HG02981 (cell line): ENCODE measurements at regions not wholly inside any gene's neighbourhood (a gene's known extent, or its start where the extent isn't known, plus 50 kb on each side); places are given as distances from the start of the nearest gene placed in this dataset.
"Not testable (repeated sequence)": the region's sequence is repeated elsewhere in the genome, so short reads cannot be mapped to it uniquely, and the experiment has no call there.

Source experiments
- ATAC-seq: cut with Tn5 transposase; IDR thresholded peaks from one replicate; pipeline ENCODE4 v1.9.1; 2021; ENCODE audit warnings: mild to moderate bottlenecking, moderate library complexity; ENCODE audit not compliant: unreplicated experiment

DNA sequence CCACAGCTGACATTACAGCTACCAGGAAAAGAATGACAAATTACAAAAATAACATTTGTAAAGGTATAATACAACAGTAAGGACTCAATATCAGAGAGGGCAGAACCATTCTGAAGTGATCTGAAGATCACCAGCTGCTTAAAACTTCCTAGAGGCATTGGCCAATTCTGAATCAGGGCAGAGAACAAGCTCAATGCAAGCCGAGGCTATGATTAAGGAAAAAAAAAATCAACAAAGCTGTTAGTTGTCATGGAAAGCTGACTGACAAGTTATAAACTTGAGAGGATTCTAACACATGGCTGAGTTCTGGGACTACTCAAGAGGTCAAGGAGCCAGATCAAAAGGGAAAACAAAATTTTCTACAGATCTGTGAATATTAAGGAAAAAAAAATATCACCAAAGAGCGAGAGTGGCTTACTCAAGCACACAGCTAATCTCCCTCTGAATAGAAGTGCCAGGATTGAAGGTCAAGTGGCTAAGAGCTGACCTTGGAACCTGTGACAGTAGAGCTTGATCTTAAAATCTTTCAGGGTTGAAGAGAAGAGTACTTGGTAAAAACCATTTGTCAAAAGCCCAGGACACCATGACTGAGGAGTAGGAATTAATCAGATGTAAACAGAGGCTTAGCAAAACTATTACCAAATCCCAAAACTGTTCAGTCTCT lies 383.4 kb downstream of the USP25 start:
- ATAC-seq, result no peak

DNA sequence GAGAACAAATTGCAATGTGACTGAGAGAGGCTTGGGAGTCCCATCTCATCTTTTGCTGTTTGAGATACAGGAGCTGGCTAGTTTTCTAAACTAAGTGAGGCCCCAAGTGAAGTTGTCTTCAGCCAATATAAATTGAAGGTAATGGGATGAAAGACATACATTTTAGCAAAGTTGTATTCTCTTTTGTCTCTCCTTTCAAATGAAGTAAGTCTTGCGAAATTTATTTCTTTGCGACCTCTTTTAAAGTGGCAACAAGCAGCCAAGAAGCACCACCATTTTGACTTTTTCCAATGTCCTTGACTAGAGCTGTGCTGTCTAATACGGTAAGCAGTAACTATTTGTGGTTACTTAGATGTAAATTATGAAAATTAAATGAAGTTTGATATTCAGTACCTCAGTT lies 385.7 kb downstream of the USP25 start:
- ATAC-seq, result no peak

DNA sequence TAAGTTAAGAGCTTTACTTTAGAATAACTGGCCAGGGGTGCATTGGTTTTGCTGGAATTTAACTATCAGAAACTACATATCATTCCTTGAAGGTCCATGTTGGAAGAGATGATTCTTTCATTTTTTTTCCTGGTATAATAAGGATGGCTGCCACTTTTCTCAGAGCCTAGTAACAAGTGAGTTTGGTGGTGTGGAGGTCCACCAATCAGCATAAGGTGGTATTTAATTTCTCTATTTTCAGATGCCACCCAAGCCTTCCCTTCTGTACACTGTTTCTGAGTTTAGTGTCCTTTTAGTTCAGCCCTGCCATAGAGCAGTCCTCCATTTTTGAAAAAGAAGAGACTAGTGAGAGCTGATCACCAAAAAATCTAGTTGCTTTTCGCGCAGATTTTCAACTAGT lies 386.3 kb downstream of the USP25 start:
- ATAC-seq, result no peak

DNA sequence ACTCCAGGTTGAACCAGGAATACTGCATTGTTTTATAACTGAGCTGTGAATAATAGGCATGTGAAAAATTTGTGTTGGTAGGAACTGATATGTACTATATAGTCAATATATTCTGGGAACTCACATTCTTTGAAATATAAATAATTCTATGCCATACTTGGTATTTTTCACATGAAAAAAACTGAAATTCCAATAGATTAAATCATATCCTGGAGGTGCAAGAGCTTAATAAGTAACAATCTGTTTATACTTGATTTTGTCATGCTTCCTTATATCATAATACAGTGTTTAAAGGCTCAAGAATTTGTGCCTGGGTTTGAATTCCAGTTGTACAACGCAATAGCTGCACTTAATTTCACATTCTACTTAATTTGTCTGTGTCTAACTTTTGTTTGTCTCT lies 387.0 kb downstream of the USP25 start:
- ATAC-seq, result no peak

DNA sequence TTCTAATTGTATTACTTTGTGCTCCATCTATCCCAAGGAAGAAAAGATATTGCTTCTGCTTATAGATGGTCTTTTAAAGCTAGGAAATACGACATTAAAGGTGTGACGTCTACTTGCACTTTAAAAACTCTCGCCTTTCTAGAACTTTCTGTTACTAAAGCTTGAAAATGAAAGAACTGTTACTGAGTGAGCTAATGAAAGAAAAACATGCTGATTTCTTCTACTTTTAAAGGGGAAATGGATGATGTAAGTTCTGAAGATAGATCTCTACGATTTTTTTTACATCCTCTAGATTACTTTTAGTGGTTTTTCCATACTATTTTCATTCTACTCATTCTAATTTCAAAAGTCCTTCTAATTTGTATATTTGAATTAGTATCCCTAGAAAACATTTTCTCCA lies 387.5 kb downstream of the USP25 start:
- ATAC-seq, result no peak

DNA sequence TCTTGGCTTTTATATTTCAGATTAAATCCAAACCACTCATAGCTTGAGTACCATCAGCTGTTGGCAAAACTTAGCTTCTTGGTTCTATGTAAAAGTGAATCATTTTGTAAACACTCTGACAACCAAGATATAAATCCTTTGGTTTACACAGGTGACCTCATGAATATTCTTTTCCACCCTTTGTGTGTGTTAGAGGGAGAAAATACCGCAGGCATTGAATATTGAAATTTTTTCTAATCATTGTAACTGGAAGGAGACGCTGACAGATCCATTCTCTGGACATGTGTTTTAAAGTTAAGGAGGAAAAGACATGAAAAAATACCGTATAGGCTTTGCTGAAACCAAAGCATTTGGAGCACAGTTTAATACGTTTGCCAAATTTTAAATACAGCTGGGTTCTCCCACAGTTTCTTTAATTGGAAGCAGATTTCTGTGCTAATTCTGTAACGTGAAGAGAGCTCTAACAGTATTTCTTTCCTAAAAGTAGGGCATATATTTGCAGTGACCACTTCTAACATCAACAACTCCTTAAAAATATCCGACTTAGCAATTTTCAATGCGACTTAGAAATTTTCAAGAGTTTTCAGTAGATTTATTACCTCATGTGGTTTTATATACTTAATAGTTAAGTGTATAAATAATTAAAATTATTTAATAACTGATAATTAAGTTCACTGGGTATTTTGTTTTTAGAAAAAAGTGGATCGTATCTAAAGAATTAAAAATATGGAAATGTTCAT lies 388.2 kb downstream of the USP25 start:
- no peak for ATAC-seq

DNA sequence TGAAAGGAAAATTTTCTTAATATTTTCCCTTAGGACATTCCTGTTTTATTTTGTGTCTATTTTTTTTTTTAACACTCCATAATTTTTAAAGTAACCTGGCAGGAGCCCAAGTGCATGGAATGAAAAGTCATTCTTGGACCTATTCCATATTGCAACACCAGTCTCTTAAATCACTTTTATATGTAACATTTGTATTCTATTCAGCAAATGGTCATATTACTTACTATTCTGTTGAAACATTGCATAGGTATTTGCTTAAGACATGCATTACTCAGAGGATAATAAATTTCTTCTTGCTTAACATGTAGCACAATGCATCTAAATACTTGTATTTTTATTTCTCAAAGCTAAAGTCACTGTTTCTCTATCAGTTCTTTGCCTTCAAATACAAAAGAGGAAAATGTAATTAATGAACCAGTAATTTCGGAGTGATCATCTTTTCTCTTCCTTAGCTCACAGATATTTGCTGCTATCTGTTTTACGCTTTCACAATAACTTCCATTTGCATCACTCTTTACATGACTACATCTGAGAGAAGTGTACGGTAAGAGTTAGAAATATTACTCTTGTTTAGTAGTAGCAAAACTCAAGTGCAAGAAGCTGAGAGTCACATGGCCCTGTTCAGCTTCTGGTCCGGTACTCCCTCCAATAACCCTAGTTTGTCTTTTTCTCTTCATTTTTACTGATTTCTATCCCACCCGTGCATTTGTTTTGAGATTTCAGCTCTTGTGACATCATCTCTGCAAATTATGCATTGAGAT lies 394.8 kb downstream of the USP25 start:
- no peak for ATAC-seq

DNA sequence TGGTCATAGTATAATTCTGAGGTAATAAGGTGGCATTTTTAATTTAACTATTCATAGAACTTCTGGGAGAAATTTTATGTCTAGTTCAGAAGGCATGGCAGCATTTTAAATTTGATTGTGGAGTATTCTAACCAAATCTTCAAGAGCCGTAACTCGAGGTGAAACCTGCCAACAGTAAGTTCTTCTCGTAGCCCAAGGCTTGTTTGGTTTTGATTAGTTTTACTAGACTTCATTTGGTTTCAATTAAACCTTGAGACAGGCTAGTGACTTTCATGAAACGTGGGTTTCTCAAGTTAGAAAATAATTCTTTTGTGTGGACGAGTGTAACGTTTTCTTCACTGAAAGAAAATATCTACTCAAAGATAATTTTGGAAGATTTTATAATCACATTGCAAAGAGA lies 395.5 kb downstream of the USP25 start:
- ATAC-seq, result no peak

DNA sequence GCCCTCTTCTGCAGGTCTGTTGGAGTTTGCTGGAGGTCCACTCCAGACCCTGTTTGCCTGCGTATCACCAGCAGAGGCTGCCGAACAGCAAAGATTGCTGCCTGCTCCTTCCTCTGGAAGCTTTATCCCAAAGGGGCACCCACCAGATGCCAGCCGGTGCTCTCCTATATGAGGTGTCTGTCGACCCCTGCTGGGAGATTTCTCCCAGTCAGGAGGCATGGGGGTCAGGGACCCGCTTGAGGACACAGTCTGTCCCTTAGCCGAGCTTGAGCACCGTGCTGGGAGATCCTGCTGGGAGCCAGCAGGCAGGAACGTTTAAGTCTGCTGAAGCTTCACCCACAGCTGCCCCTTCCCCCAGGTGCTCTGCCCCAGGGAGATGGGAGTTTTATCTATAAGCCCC lies 402.7 kb downstream of the USP25 start:
- ATAC-seq, result not testable (repeated sequence)

DNA sequence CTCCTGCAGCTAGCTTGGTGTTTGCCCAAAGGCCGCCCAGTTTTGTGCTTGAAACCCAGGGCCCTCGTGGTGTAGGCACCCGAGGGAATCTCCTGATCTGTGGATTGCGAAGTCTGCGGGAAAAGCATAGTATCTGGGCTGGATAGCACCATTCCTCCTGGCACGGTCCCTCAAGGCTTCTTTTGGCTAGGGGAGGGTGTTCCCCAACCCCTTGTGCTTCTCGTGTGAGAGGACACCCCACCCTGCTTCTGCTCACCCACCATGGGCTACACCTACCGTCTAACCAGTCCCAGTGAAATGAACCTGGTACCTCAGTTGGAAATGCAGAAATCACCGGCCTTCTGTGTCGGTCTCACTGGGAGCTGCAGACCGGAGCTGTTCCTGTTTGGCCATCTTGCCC lies 403.5 kb downstream of the USP25 start:
- no peak for ATAC-seq

DNA sequence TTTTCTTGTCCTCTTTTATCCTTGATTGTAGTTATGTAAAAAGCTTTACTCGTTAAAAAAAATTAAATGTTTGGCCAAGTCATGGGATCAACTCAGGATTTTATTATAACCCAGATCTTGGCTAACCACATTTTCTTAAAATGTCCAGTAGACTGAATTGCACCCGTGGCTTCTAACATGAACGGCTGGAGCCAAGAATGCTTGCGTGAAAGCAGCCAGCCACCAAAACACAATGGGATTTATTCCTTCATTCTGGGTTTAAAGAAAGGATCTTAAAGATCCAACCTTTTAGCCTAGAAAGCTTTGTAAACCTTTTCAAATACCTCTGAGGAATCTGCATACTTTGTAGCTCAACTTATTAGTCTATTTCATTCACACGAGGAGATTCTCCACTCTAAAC lies 404.4 kb downstream of the USP25 start:
- no peak for ATAC-seq

DNA sequence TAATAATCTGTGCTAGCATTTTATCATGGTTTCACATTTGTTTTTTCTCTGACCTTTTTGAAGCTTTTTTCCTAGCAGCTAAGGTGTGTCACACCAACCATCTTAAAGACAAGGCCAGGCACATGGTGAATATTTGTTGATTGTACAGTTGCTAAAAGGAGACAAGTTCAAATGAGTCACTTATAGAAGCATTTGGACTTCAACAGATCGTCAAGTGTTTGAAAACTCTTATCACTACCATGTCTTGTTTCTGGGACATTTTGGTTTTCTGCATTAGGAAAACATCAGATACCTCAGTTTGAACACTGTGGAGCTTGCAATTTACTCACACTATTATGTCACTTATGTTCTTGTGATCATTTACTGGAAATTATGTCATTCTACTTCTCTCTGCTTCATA lies 407.3 kb downstream of the USP25 start:
- ATAC-seq, result no peak

DNA sequence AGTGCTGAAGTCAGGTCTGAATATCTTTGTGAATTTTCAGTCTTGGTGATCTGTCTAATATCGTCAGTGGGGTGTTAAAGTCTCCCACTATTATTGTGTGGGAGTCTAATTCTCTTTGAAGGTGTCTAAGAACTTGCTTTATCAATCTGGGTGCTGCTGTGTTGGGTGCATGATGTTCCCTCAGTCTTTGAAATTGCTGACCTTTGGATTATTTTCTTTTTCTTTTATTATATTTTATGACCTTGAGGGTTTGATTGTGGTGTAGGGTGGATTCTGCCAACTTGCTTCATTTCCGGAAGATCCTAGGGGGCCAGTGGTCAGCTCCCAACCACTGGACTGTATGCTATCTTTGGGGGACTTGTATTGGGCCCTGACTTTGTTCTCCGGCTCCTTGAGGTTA lies 415.3 kb downstream of the USP25 start:
- ATAC-seq, result no peak

DNA sequence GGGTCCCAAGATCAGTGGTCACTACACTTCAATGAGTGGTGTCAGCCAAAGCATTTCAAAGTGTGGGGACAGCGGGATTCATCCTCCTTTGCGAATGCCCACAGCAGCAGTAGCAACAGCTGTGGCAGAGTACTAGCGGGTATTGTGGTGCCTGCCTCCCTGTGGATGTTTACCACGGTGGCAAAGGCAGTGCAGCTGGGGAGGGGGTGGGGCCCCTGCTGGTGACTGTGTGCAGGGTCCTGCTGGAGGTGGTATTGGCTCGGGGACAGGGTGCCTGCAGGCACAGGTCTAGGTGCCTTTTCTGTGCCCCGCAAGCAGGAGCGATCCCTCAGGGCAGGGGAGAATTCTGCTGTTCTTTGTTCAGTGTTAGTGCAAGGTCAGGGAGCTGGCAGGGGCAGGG lies 415.7 kb downstream of the USP25 start:
- no peak for ATAC-seq

DNA sequence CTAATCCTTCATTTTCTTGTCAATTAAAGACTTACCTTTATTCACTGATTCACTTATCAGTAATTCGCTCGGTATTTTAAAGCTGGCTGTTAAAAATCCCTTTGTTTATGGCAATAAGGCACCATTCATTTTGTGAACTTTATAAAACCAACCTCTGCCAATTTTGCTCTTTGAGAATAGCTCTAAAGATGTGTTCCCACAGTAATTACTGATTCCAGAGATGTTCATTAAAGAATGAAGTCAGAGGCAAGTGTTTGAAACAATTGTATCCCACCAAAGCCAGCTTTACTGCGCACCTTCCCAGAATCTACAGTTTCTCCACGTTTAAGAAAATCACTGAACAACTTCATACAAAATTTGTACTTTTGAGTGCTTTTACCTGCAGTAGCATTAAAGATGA lies 424.5 kb downstream of the USP25 start:
- ATAC-seq, result no peak

DNA sequence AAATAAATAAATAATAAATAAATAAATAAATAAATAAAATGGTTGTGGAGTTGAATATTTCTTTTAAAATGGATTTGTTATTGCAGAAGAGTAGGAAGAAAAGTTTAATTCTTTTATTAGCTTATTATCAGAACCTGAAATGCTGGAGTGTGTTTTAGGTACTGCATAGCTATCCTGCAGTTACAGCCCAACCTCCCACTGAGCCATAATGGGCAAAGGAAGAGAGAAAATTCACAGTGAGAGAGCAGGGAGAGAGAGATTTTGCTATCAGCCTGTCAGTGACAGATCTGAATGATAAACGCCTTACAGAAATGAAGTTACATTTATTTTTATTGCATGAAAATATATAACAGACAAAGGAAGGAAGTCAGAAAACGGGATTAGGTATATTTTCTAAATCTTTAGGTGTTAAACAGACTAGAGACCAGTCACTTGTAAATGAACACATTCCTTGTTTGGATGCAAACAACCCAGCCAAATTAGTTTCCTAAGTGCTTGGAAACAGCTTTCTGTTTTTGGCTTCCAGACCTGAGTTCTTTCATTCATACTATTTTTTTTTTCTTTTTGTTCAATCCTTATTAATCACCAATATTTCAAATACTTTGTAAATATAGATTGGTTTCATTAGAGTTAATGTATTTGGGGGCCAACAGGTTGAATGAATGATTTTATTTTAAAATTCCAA lies 425.3 kb downstream of the USP25 start:
- no peak for ATAC-seq

DNA sequence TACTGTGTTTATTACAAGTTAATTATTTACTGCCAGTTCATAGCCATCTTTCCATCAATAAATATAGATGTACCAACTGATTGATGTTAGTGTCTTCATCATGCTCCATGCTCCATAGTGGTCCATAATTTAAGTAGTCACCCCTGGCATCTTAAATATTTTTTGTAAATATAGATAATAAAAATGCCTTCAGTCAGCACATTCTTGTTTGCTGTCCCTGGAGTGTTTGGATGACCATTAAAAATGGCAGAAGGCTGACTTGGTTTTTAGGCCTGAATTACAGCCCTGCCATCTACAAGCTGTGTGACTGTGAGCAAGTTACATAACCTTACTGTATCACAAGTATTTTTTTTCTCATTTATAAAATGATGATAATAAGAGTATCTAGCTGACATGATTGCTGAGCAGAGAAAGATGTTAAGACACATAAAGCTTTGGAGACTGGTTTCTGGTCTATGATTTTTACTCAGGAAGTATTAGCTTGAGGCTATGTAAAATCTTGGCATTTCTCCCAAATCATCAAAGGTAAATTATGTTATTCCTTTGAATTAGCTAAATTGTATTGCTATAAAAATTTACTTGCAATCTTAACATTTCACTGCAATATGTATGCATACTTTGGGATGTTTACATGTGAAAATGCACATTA lies 427.2 kb downstream of the USP25 start:
- ATAC-seq, result no peak

DNA sequence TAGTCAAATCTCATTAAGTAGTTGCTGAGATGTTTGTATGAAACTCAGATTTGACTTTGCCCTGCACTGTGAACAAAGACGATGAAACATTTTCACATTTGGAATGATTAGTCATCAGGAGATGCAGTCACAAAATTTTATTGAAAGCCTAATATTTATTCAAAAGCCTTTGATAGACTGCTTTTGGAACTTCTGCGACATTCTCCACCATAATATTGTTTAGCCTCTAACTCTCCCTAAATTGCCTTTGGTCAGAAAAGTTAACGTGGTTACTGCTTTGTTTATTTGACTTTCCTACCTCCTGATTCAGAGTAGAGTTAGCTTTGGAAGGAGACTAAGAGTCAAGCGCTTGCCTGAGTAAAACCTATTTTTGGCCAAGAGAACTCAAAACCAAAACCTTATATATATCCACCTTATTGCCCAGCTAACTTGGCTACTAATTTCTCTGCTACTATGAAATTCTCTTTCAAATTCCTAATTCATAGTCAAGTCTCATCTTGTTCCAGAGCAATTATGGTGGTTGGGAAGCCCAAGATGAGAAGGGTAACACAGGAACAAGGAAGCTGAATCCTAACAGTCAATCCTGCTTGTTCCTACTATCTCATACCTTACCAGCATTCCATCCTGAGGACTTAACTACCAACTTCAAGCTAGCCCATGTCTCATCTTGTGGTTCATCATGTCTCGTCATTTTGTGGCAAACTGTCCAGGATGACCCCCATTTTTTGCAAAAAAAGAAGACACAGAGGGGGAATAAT lies 429.6 kb downstream of the USP25 start:
- no peak for ATAC-seq

DNA sequence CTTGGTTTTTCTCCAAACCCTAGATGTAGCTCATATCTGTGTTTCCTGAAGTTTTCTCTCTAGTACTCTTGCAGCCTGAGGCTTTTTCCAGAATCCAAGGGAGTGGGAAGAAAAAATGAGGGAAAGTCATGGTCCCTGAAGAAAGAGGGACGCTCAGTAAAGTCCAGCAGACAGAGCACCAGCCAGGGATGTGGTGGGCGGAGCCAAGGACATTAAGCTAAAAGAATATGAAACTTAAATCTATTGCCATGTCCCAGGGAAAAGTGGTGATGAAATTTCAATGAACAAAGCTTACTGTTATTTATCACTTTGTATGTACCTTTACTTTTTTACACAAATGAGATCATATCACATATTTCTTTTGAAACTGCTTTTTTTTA lies 430.2 kb downstream of the USP25 start:
- no peak for ATAC-seq

DNA sequence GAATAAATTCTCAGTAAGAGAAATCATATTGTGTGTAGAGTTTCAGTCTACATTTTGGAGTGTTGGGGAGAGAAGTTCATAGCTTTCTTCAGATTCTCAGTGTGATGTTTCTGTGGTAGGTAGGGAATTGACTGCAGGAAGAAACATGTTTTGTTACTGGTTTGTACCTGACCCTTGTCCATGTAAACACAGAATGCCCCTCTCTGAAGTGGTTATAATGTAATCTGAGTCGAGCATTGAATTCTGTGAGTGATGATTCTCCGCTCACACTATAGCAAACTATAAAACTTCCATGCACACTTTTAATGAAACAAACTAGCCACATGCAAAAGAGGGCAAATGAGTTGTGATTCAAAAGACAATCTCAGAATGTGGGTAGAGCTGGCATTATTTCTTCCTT lies 433.2 kb downstream of the USP25 start:
- ATAC-seq, result no peak
